GM20000 (cell line): ENCODE measurements at regions not wholly inside any gene's neighbourhood (a gene's known extent, or its start where the extent isn't known, plus 50 kb on each side); places are given as distances from the start of the nearest gene placed in this dataset.

Source experiments
- DNase-seq: peaks from one replicate; pipeline ENCODE4 v3.0.0; 2012; ENCODE audit warnings: low spot score
- TF ChIP-seq, protein P1 (sequence below): IDR thresholded peaks from 2 replicates; pipeline ENCODE4 v1.5.1; 2012; ENCODE audit warnings: mild to moderate bottlenecking, control low read depth; ENCODE audit errors: extremely low read depth, missing control alignments

- no peak for DNase-seq
- TF ChIP-seq, protein P1, sequence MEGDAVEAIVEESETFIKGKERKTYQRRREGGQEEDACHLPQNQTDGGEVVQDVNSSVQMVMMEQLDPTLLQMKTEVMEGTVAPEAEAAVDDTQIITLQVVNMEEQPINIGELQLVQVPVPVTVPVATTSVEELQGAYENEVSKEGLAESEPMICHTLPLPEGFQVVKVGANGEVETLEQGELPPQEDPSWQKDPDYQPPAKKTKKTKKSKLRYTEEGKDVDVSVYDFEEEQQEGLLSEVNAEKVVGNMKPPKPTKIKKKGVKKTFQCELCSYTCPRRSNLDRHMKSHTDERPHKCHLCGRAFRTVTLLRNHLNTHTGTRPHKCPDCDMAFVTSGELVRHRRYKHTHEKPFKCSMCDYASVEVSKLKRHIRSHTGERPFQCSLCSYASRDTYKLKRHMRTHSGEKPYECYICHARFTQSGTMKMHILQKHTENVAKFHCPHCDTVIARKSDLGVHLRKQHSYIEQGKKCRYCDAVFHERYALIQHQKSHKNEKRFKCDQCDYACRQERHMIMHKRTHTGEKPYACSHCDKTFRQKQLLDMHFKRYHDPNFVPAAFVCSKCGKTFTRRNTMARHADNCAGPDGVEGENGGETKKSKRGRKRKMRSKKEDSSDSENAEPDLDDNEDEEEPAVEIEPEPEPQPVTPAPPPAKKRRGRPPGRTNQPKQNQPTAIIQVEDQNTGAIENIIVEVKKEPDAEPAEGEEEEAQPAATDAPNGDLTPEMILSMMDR = no peak
Observed at GRCh38 chrX:10030570-10030969, 63.4 kb downstream of the CLDN34 start.

GRCh38 chrX:10031746-10032145 is 64.6 kb downstream of the CLDN34 start:
- TF ChIP-seq, protein P1 = no peak
- no peak for DNase-seq

- TF ChIP-seq, protein P1 = no peak
- no peak for DNase-seq
Observed at GRCh38 chrX:10032147-10032546, 65.0 kb downstream of the CLDN34 start.

DNA sequence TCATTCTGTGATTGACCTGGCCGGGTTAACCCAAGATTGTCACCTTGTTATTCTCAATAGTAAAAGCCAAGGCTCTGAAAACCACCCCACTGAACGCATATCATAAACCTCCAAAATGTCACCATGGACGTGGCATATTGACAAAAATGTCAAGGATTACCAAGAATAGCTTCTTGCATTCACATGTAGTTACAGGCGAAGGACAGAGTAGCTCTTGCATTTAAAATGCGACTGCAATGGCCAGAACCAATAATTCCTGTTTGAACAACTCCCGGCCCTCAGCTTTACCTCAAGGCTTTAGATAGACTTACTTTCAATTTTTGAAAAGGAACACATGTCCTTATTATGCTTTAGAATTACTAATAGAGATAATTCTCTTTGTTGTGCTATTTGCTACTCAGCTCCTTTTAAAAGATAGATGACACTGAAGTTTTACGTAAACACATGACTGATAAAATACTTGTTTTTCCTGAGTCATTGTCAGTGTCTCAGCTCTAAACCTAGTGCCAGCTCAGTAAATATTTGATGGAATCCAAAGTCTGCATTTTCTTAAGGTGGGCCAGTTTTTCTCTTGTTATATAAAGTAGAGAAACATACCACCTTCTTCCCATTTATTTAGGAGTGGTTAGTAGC is 66.3 kb downstream of the CLDN34 start:
- no peak for DNase-seq
- TF ChIP-seq, protein P1 = no peak

DNA sequence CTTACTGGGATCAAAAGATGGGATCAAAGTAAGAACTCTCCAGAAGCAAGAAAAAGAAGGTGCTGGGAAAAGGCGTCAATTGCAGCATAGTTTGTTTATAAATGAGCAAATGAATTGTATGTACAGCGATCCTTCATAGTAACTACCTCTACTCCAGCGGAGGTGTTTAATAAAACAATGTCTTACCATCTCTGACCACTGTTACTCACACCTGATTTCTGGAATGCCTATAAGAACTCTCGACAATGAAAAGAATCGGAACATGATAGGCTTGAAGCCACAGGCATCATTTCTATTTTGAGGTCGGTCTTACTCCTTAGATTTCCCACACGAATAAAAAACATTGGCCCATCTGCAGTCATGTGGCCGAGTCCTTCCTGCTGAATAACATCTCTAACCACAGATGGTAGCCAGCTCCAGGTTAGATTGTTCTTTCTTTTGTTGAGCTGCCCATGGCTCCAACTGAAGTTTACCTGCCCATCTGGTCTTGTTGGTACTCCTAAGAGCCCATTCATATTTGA is 67.6 kb downstream of the CLDN34 start:
- TF ChIP-seq, protein P1 = no peak
- no peak for DNase-seq

DNA sequence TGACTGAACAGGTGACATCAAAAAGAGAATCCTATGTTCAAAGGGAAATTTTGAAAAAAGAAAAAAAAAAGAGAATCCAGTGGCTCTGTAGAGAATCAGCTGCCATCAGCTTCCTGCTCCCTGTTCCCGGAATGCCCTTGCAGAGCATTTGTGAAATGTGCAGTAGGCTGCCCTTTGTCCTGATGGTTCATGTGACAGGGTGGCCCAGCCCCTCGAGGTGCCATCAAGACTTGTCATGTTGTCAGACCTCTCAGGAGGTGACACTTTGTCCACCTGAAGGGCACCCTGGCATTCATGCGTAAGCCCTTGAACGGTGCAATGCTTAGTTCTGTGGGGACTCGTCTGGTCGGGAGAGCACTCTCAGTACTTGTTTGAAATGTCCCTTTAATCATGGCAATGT is 71.4 kb downstream of the CLDN34 start:
- TF ChIP-seq, protein P1 = no peak

GRCh38 chrX:10039821-10040793 is 72.9 kb downstream of the CLDN34 start:
- DNase-seq = no peak
- TF ChIP-seq, protein P1 = no peak

More for the DNA sequence above, 71.4 kb downstream of the CLDN34 start:
- no peak for DNase-seq
